Transverse colon (tissue), 4 donors: ENCODE measurements at regions not wholly inside any gene's neighbourhood (a gene's known extent, or its start where the extent isn't known, plus 50 kb on each side); places are given as distances from the start of the nearest gene placed in this dataset.

Source experiments
- DNase-seq: peaks from one replicate; pipeline ENCODE4 v3.0.0-alpha.2; 2019
- H3K27ac ChIP-seq, 4 donors: fragments of 200-600 bp; sonication (generic); 2 replicates each; pipeline ENCODE4 v1.5.1; 2016 to 2018; ENCODE audit warnings: inconsistent platforms in 4 of 4
- H3K27me3 ChIP-seq: fragments of 200-600 bp; sonication (generic); 2 replicates; pipeline ENCODE4 v1.5.1; 2017; ENCODE audit warnings: inconsistent platforms
- H3K36me3 ChIP-seq, 4 donors: fragments of 200-600 bp; sonication (generic); 2 replicates each; pipeline ENCODE4 v1.5.1; 2017 to 2019; ENCODE audit warnings: inconsistent platforms in 4 of 4
- H3K4me1 ChIP-seq, 4 donors: fragments of 200-600 bp; sonication (generic); 2 replicates each; pipeline ENCODE4 v1.5.1; 2017 to 2020; ENCODE audit warnings: inconsistent platforms in 4 of 4
- H3K4me3 ChIP-seq, 4 donors: fragments of 200-600 bp; sonication (generic); 1 replicate in 1 of 4; 2 replicates in 3 of 4; pipeline versions ENCODE4 v1.5.1 to v1.6.1; 2017 to 2019; ENCODE audit warnings: inconsistent platforms in 4 of 4
- H3K9me3 ChIP-seq, 2 donors: fragments of 200-600 bp; sonication (generic); 2 replicates each; pipeline ENCODE4 v1.5.1; 2017 to 2019; ENCODE audit warnings: inconsistent platforms in 2 of 2
- CTCF ChIP-seq, 5 experiments: fragments of 200-600 bp in 3 of 5; fragments of 450-650 bp in 2 of 5; sonication (generic) in 3 of 5; IDR thresholded peaks; 1 replicate in 2 of 5; 2 replicates in 3 of 5; pipeline ENCODE4 v1.5.1; 2016 to 2017; ENCODE audit warnings: antibody characterized with exemption in 5 of 5, inconsistent platforms in 3 of 5, mild to moderate bottlenecking in 2 of 5, moderate library complexity in 1 of 5
- EP300 ChIP-seq: sonication (generic); formaldehyde crosslinking; IDR thresholded peaks from one replicate; pipeline ENCODE4 v1.6.1; 2017; ENCODE audit warnings: antibody characterized with exemption, low read depth
- POLR2A ChIP-seq: fragments of 450-650 bp; IDR thresholded peaks from one replicate; pipeline ENCODE4 v1.6.1; 2016; ENCODE audit warnings: antibody characterized with exemption, mild to moderate bottlenecking, moderate library complexity
- POLR2AphosphoS5 ChIP-seq, 3 donors: sonication (generic); formaldehyde crosslinking; IDR thresholded peaks; one replicate each; pipeline ENCODE4 v1.6.1; 2016; ENCODE audit warnings: antibody characterized with exemption in 3 of 3
- WGBS, 2 donors: methylation state at CpG; one replicate each; pipeline ENCODE4 v1.1.5; 2018; ENCODE audit warnings: low coverage in 1 of 2; 5-methylcytosine and 5-hydroxymethylcytosine counted together
- in situ Hi-C, 4 donors: fragments of 200-750 bp; cut with MboI; loops; one replicate each; pipeline versions ENCODE4 v1.15.0 to v1.15.1; 2017; ENCODE audit warnings: low sequenced_read_pairs in 3 of 4, low pct_ligation_motif_present in 1 of 4, low pct_unique_long_range_greater_than_20kb in 1 of 4
- intact Hi-C: fragments of 100-400 bp; cut with DNase I; formaldehyde crosslinking; loops from one replicate; pipeline ENCODE4 v1.15.1; 2023; ENCODE audit warnings: low total_unique reads

DNA sequence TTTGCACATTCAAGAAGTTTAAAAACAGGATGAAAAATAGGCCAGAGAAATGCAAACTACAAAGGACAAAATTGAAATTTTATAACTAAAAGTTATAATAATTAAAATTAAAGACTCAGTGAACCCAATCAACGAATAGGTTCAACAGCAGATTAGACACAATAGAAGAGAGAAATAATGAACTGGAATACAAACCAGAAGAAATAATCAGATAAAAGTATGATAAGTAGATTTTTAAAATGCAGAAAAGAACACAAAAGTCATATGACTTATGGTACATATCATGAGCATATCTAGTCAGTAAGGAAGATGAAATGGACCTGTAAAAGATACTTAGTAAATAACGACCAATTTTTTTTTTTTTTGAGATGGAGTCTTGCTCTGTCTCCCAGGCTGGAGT, 108.1 kb upstream of the COG2 start:
- Histone ChIP-seq H3K4me3 (no peak overlapping the region), H3K27me3 (no peaks in the 10 kb centered on the region), H3K36me3 (no peaks in the 10 kb centered on the region), H3K27ac (no peak overlapping the region), H3K9me3 (peaks cover 7 to 12% of the 10 kb centered on the region in 2 donors), H3K4me1 (no peaks in the 10 kb centered on the region)
- DNase-seq: no peak
- intact Hi-C loops (no loop called here), in situ Hi-C loops (no loop called here)
- TF ChIP-seq POLR2AphosphoS5 (IDR thresholded peaks at IDR 0.05): no peak
- TF ChIP-seq CTCF (IDR thresholded peaks at IDR 0.05): no peak
- TF ChIP-seq POLR2A: no peak
- no peak for TF ChIP-seq EP300
- WGBS, 2 donors: 77 to 78% methylated on average over 2 of the region's 2 CpGs

DNA sequence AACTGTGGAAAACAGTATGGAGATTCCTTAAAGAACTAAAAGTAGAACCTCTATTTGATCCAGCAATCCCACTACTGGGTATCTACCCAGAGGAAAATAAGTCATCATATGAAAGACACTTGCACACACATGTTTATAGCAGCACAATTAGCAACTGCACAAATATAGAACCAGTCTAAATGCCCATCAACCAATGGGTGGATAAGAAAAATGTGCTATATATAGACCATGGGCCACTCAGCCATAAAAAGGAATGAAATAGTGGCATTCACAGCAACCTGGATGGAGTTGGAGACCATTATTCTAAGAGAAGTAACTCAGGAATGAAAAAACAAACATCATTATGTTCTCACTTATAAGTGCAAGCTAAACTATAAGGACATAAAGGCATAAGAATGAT, 105.0 kb upstream of the PGBD5 start:
- no peaks in the 10 kb centered on the region for H3K4me1 ChIP-seq
- TF ChIP-seq POLR2AphosphoS5 (IDR thresholded peaks at IDR 0.05): no peak
- no peak overlapping the region for H3K27ac ChIP-seq
- DNase-seq: no peak
- H3K36me3 ChIP-seq: no peaks in the 10 kb centered on the region
- in situ Hi-C loops (no loop called here), intact Hi-C loops (no loop called here)
- H3K4me3 ChIP-seq: no peak overlapping the region
- H3K27me3 ChIP-seq: peaks cover 5% of the 10 kb centered on the region
- peaks cover 7 to 12% of the 10 kb centered on the region in 2 donors for H3K9me3 ChIP-seq

GRCh38 chr1:230519246-230519645, 93.1 kb upstream of the PGBD5 start:
- H3K9me3 ChIP-seq: no peaks in the 10 kb centered on the region
- H3K36me3 ChIP-seq: no peaks in the 10 kb centered on the region
- intact Hi-C loops (no loop called here), in situ Hi-C loops (no loop called here)
- H3K27ac ChIP-seq: no peak overlapping the region
- H3K27me3 ChIP-seq: no peaks in the 10 kb centered on the region
- H3K4me3 ChIP-seq: no peak overlapping the region
- 80 to 88% methylated on average over 1 to 2 of the region's 2 CpGs for WGBS, 2 donors
- DNase-seq: no peak
- TF ChIP-seq POLR2AphosphoS5 (IDR thresholded peaks at IDR 0.05): no peak
- no peak for TF ChIP-seq EP300
- no peaks in the 10 kb centered on the region for H3K4me1 ChIP-seq

DNA sequence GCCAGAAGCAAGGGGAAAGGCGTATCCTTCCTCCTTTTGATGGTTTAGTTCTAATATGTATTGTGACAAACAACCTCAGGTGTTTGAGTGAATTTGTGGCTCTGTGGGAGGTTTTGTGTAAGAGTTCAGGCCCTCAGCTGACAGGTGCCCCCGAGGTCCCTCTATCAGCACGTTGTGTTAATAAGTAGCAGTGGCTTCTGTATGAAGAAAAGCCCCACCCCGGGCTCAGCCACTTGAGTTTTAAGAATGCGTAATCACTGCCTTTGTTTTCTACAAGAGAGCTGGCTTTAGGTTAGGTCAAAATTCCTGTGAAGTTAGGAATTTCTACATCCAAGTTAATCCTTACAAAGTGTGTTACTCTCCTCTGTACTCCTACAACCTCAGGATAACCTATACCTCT, 92.4 kb upstream of the PGBD5 start:
- intact Hi-C loops: no loop called here
- Histone ChIP-seq H3K9me3 (no peaks in the 10 kb centered on the region), H3K27me3 (no peaks in the 10 kb centered on the region), H3K36me3 (no peaks in the 10 kb centered on the region), H3K4me3 (no peak overlapping the region), H3K4me1 (no peaks in the 10 kb centered on the region), H3K27ac (no peak overlapping the region)
- in situ Hi-C loops: no loop called here
- no peak for TF ChIP-seq POLR2A
- TF ChIP-seq EP300: no peak
- no peak for TF ChIP-seq CTCF (IDR thresholded peaks at IDR 0.05)
- TF ChIP-seq POLR2AphosphoS5 (IDR thresholded peaks at IDR 0.05): no peak
- DNase-seq: no peak
- 81% methylated on average over 5 of the region's 5 CpGs; no CpG with 5 or more reads in 1 of the 2 donors for WGBS, 2 donors

DNA sequence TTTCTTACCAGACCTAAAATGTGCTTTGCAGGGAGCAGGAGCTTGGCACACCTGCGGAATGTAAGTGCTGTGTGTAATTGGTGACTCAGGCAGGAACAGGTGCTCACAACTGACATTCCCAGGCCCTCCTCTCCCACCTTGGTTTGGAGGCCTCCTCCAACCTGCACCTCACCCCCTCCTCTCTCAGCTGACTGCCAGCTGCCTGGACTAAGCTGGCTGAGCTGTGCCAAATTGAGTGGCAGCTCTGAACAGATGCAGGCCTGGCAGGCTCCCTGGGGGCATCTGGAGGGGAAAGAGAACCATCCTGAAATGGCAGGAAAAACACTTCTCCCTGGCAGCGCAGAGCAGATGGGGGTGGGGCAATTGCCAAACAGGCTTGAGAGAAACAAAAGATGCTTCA, 91.7 kb upstream of the PGBD5 start:
- TF ChIP-seq POLR2AphosphoS5 (IDR thresholded peaks at IDR 0.05): no peak
- H3K9me3 ChIP-seq: no peaks in the 10 kb centered on the region
- no peak for DNase-seq
- in situ Hi-C loops: no loop called here
- H3K4me1 ChIP-seq: no peaks in the 10 kb centered on the region
- H3K36me3 ChIP-seq: no peaks in the 10 kb centered on the region
- 58 to 82% methylated on average over 1 to 2 of the region's 2 CpGs for WGBS, 2 donors
- no peak overlapping the region for H3K4me3 ChIP-seq
- intact Hi-C loops: no loop called here
- no peaks in the 10 kb centered on the region for H3K27me3 ChIP-seq
- no peak overlapping the region for H3K27ac ChIP-seq

DNA sequence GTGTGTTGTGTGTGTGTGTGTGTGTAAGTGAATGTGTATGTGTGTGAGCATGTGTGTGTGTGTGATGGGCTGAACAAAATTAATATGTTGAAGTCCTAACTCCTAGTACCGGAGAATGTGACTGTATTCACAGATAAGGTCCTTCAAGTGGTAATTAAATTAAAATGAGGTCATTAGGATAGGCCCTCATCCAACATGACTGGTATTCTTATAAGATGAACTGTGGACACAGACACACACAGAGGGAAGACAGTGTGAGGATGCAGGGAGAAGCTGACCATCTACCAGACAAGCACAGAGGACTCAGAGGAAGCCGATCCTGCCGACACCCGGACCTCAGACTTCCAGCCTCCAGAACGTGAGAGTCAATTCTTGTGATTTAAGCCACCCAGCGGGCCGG, 91.2 kb upstream of the PGBD5 start:
- intact Hi-C loops: no loop called here
- no peak for DNase-seq
- 61 to 83% methylated on average over 2 to 7 of the region's 7 CpGs for WGBS, 2 donors

More for the DNA sequence above, 91.2 kb upstream of the PGBD5 start:
- H3K9me3 ChIP-seq: no peaks in the 10 kb centered on the region
- H3K27me3 ChIP-seq: no peaks in the 10 kb centered on the region
- H3K36me3 ChIP-seq: no peaks in the 10 kb centered on the region
- H3K27ac ChIP-seq: no peak overlapping the region
- no peak overlapping the region for H3K4me3 ChIP-seq
- no peaks in the 10 kb centered on the region for H3K4me1 ChIP-seq
- in situ Hi-C loops: no loop called here
- no peak for TF ChIP-seq POLR2A
- TF ChIP-seq CTCF (IDR thresholded peaks at IDR 0.05): no peak
- no peak for TF ChIP-seq EP300
